NCI-H446 treated with DMSO at 0.1 percent for 48 hours (cell line): ENCODE measurements at regions not wholly inside any gene's neighbourhood (a gene's known extent, or its start where the extent isn't known, plus 50 kb on each side); places are given as distances from the start of the nearest gene placed in this dataset.

ENCODE experiments used
- DNase-seq: peaks from one replicate; lab custom pipeline; 2025; lab: John Stamatoyannopoulos, UW

- no peak for DNase-seq
Observed at GRCh38 chr4:19992471-19993093, 259.1 kb upstream of the SLIT2 start.

GRCh38 chr4:19987746-19988145, 264.0 kb upstream of the SLIT2 start:
- no peak for DNase-seq

- no peak for DNase-seq
Observed at GRCh38 chr4:19983072-19983471, 268.6 kb upstream of the SLIT2 start.

- no peak for DNase-seq
Observed at GRCh38 chr4:19982556-19982955, 269.1 kb upstream of the SLIT2 start.

GRCh38 chr4:19971829-19972228, 279.9 kb upstream of the SLIT2 start:
- DNase-seq, result no peak

- DNase-seq, result no peak
Observed at GRCh38 chr4:19969492-19969891, 282.2 kb upstream of the SLIT2 start.

- DNase-seq, result no peak
Observed at GRCh38 chr4:19961091-19961490, 290.6 kb upstream of the SLIT2 start.

GRCh38 chr4:19958848-19959247, 292.9 kb upstream of the SLIT2 start:
- no peak for DNase-seq

GRCh38 chr4:19947349-19947748, 304.4 kb upstream of the SLIT2 start:
- no peak for DNase-seq

GRCh38 chr4:19945979-19946380, 305.7 kb upstream of the SLIT2 start:
- DNase-seq, result no peak

GRCh38 chr4:19945501-19945900, 306.2 kb upstream of the SLIT2 start:
- no peak for DNase-seq

- DNase-seq, result no peak
Observed at GRCh38 chr4:19944806-19945205, 306.9 kb upstream of the SLIT2 start.

GRCh38 chr4:19944251-19944650, 307.5 kb upstream of the SLIT2 start:
- no peak for DNase-seq

GRCh38 chr4:19941434-19941833, 310.3 kb upstream of the SLIT2 start:
- no peak for DNase-seq

- no peak for DNase-seq
Observed at GRCh38 chr4:19940861-19941260, 310.8 kb upstream of the SLIT2 start.

GRCh38 chr4:19936476-19936875, 315.2 kb upstream of the SLIT2 start:
- DNase-seq, result no peak

GRCh38 chr4:19930742-19931141, 321.0 kb upstream of the SLIT2 start:
- no peak for DNase-seq

- DNase-seq, result no peak
Observed at GRCh38 chr4:19927381-19927780, 324.3 kb upstream of the SLIT2 start.

- DNase-seq, result no peak
Observed at GRCh38 chr4:19925516-19925915, 326.2 kb upstream of the SLIT2 start.

- no peak for DNase-seq
Observed at GRCh38 chr4:19924761-19925160, 326.9 kb upstream of the SLIT2 start.

- DNase-seq, result no peak
Observed at GRCh38 chr4:19915276-19915675, 336.4 kb upstream of the SLIT2 start.

GRCh38 chr4:19913650-19914049, 338.1 kb upstream of the SLIT2 start:
- no peak for DNase-seq

GRCh38 chr4:19910861-19911525, 340.7 kb upstream of the SLIT2 start:
- no peak for DNase-seq

- no peak for DNase-seq
Observed at GRCh38 chr4:19905024-19905423, 346.7 kb upstream of the SLIT2 start.
